ENCODE measurements at regions not wholly inside any gene's neighbourhood (a gene's known extent, or its start where the extent isn't known, plus 50 kb on each side); places are given as distances from the start of the nearest gene placed in this dataset.
A peak's percentile ranks its signal among the peaks of the same experiment; 100 is the strongest.
"Not testable (repeated sequence)": the region's sequence is repeated elsewhere in the genome, so short reads cannot be mapped to it uniquely, and the experiment has no call there.

DNA sequence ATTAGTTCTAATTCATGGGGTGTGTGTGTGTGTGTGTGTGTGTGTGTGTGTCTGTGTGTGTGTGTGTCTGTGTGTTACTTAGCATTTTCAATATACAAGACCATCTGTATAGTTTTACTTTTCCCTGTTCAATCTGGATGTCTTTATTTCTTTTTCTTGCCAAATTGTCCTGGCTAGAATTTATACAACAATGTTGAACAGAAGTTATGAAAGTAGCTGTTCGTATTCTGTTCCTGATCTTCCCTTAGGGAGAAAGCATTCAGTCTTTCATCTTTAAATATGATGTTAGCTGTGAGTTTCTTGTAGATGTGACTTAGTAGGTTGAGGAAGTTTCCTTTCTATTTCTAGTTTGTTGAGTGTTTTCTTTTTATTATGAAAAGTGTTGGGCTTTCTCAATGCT is 101.0 kb upstream of the ADRA1D start:
- DNase-seq: no peak

DNA sequence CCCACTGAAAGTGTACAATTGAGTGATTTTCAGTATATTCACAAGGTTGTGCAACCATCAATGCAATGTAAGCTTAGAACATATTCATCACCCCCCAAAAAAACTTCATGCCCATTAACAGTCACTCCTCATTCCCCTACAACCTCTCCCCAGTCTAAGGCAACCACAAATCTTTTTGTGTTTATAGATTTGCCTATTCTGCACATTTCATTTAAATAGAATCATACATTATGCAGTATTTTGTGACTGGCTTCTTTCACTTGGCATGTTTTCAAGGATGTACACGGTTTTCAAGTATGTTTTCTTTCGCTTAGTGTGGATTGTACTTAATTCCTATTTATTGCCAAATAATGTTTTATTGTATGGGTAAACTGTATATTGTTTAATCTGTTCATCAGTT is 95.6 kb upstream of the ADRA1D start:
- DNase-seq: no peak

DNA sequence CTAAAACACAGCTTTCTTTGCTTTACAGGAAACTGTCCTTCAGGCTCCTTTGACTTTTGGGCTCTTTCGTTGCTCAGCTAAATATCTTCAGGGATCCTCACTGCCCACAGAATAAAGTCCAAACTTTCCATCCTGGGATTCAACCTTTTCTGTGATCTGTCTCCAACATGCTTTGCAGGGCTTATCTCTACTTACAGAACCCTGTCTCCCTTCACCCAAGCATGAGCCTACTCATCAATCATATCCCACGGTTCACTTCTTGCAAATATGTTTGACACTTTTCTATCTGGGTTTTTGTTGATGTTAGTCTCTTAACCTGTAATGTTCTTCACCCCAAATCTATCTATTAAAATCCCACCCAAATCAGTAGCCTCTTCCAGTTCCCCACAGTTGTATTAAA is 93.5 kb upstream of the ADRA1D start:
- DNase-seq: no peak

DNA sequence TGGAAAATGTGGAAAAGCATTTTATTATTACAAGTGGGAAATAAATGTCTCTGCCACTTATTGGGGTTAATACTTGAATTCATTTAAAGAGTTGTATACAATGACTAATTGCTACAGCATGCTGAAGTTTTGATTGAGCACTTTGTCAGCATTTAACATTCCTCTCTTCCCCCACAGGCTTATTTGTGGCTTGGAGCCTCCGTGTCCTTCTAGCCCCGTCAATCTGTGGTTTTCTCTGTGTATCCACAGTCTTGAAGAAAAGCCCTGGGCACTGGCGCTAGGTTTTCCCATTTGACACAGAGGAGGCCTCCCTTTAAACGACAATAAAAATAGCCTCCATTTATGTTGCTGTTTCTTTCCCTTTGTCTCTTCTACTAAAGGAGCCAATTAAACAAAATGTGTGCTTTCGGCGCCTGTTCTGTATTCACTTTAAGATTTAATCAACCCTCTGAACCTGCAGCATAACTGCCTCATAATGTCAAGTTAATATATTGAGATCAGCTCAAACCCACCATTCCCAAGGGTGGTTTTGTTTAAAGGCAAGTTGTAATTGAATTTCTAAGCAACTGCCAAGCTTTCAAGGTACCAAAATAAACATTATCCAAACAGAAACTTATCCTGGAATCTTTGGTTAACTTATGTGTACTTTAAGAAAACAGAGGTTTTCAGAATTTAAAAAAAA is 92.9 kb upstream of the ADRA1D start:
- DNase-seq: peak; percentile 35

DNA sequence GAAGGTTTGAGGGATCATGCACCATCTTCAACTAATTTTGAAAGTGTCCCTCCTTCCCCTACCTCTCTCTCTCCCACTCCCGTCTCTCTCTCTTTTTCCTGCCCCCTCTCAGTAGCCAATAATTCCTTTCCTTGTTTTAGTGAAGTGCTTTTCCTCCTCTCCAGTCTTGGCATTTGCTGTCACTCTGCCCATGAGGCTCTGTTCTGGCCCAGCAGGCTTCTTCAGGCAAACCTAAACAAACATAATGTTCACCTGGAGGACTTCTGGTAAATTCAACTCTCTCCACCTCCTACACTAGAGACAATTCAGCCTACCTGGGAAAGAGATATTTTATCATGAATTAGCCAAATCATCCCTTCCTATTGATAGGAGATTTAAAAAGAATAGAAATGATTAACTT is 86.6 kb upstream of the ADRA1D start:
- no peak for DNase-seq

DNA sequence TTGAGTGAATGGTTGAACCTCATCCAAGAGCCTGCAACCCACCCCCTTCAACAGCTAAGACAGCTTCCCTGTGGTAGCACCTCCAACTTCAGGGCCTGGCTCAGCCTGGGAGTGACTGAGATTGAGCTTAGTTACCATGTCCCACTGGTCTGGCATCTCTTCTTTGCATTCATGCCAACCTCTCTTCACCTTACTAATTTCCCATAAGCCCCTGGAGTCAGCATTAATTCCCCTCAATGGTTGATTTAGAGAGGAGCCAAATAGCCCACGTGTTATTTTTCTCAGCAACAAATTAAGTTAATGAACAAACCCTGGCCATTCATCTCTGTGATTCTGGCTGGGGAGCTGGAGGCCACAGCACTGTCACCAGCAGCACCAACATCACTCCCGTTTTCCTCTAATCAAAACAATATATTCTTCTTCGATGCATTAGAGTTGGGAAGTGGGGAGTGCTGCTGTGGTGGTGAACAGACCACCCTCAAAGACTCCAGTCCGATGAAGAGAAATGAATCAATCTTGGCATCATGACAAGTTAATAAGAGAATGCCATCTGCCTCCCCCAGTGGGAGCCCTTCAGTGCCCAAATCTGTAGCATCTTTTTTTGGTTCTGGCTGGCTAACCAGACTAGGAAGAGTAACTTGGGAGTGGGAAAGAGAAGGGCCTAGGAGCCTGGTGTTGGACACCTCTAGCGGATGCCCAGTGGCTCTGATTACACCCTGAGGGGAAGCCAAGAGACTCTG is 83.2 kb upstream of the ADRA1D start:
- no peak for DNase-seq

DNA sequence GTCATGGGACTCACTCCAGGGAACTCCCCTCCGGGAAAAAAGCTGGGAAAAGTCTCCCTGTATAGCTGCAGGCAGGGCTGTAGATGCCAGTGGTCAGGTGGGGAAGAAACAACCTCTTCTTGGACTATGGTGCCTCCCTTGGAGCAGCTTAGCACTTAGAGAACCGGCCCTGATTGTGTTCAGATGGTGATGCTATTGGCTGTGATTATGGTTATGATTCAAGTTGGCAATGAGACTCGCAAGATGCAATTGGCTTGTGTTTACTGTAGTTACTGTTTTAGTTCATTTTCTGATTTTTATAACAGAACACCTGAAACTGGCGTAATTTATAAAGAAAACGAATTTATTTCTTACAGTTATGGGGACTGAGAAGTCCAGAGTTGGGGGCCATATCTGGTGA is 80.9 kb upstream of the ADRA1D start:
- no peak for DNase-seq

DNA sequence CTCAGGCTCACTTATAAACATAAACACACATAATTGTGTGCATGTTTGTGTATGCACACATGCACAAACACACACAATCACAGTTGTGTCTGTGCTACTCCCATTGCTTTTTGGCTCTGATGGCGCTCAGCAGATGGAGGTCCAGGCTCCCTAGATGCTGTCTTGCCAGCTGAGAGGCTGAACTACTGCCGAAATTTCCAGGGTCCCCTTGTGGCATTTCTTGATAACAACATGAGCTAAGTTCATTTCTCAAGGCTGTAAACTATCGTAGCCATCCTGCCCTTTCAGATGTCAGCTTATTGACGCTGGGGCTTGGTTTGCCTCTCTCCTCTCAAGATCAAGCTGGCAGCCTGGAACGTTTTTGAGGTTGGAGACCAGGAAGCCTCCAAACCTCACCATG is 80.1 kb upstream of the ADRA1D start:
- DNase-seq: no peak

DNA sequence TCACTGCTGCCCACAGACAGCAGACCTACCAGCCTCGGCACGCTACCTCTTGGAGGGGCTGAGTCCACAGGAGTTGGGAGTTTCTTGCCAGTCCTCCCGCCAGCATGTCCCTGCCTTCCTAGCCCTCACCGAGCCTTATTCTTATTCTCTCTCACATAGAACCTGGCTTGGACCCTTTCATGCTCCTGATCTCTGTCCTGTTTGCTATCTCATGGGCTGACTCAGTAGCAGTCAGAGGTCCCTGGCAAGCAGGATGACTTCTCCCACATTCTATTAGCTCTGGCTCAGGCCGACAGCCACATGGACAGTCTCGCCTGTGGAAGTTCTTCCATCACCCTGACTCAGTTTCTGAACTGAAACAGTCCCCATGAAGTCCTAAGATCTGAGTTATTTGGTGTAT is 79.5 kb upstream of the ADRA1D start:
- no peak for DNase-seq

DNA sequence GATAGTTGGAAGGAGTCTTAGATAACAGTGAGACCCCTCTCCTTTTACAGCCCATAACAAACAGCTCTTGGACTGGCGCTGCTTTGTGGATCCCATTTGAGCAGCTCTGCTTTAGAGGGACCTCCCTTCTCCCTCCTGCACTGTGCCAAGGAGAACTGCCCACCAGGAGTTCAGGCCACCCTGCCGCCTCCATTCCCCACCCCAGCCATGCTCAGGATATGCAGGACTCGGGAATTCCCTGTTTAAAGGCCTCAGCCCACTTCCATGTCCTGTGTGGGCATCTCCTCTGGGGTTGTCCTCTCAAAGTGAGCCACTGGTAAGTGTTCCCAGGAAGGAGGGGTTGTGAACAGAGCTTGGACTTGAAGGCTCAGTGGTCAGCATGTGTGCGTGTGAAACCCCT is 78.9 kb upstream of the ADRA1D start:
- no peak for DNase-seq

DNA sequence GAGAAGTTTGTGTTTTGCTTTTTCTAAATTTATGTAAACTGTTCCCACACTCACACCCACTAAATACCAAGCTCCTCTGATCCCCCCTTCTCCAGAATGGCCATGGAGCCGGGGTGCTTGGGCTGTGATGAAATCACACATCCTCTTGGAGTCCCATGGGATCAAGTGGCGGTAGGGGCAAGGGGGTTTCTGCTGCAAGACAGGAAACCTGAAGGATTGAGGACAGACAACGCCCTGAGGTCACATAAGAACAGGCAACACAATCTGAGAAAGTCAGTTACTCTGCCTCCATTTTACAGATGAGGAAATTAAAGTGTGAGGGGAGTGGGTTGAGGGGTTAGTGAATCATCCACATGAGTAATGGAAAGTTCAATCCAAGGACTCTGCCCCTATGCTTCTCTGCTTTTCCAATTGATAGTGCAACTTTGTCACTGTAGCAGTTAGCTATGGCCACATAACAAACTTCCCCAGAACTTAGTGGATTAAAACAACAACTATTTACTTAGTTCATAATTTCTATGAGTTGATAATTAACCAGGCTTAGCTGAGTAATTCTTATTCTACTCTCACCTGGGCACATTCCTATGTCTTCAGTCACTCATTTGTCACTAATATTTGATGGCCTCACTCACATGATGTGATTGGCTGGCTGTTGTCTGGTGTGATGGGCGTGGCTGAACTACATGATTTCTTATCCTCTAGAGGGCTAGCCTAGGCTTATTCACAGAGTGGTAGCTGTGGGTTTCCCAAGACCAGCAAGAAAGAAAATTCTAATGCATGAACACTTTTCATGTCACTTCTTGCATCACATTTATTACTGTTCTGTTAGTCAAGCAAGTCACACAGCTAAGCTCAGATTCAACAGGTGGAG is 77.3 kb upstream of the ADRA1D start:
- no peak for DNase-seq

DNA sequence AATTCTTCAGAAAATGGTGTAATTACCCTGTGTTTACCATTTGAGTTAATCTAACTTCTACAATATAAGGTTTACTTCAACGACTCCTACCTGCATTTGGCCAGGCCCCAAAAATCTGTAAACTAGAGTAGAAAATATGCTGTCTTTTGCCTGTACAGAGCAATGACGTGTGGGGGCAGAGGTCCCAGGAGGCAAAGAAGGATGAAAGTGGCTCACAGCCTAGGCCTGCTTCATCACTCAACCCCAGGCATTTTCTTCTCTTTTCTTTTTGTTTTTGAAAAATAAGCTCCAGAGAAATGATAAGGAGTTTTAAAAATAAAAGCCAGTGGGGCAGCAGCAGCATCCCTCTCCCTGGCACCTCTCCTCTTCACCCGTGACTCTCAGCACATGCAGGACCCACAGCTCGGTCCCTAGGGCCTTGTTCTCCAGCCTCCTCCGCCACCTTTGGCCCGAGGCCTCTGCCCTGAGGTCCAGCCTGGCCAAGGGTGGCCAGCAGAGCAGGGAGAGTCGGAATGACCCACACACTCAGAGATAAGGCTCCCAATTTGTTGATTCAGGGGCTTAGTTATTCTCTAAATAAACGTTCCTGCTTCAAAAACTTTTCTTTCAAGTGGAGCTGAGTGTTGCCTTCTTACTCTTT is 76.6 kb upstream of the ADRA1D start:
- no peak for DNase-seq

DNA sequence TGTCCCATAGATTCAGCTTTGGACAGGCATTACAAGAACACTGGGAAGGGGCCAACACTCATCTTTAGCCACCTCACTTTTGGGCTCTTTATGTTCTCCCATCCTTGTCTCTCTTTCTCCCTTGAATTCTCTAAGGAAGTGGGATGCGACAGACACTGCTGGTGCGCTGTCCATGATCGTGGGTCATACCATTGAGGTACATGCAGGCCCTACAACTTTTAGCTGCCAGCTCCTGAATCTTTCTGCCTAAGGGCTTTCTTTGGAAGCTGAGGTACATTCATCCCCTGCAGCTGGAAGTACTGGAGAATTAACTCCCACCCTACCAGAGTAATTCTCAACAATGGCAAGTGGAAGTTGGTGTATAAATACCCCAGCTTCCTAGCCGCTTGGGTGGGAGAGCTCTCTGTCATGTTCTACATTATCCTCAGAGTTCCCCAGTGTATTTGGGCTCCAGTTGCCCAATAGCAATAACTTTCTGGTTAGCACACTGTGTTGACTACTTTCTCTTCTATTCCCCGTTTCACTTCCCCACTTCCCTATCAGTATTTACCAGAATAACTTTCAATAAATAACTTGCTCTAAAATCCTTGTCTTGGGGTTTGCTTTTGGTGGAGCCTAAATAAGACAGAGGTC is 75.6 kb upstream of the ADRA1D start:
- DNase-seq: no peak

DNA sequence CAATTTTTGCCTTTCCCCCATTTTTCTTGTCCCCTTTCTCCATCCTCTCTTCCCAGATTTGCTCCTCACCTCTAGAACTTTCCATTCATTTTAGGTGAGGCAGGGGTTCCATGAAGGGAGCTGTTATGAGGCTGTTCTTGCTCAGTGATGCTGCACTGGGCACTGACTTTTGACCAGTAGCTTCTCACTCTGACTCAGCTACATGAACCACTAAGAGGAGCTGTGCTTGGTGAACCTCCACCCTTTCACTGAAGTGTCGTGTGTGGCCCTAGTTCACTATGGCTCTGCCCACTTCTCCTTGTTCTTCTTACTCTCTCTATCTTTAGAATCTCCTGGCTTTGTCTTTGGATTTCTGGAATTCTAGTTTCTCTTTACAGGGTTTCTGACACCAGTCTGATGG is 73.4 kb upstream of the ADRA1D start:
- DNase-seq: no peak

DNA sequence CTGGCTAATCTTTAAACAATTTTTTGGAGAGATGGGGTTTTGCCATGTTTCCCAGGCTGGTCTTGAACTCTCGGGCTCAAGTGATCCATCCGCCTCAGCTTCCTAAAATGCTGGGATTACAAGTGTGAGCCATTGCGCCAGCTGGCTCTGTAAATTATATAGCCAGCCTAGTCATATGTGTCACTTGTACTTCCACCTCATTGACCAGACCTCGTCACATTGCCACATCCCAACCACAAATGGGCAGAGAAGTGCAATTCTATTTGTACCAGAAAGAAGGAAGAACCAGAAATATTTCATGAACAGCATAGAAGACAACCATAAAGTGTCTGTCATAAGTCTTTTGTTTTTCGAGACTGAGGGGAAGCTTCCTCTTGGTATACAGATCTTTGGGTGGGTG is 71.2 kb upstream of the ADRA1D start:
- DNase-seq: no peak

DNA sequence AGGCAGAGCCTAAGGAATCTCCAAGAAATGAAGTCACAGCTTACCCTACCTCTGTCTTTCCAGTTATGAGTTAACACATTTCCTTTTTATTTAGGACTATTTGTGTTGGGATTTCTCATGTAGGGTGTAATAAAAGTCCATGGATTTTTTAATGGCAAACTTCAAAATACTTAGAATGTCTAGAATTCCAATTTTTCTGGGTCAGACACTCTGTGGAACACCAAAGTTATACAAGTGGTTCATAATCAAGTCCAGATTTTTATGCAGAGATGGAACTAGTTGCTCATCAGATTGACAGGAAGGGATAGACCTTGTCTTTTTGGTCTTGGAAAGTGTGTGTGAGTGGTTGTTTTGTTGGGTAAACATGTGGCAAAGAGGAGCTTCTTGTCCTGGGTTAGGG is 69.8 kb upstream of the ADRA1D start:
- DNase-seq: no peak

DNA sequence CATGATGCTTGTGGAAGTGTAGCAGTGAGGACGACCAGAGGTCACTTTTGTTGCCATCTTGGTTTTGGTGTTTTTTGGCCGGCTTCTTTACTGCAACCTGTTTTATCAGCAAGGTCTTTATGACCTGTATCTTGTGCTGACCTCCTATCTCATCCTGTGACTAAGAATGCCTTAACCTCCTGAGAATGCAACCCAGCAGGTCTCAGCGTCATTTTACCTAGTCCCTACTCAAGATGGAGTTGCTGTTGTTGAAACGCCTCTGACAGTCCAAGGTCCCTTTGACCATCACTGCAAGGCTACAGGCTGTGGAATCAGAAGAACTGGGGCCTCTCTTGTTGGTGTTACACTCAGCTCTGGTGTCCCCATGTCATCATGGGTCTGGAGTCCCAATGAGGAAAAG is 61.5 kb upstream of the ADRA1D start:
- not testable (repeated sequence) for DNase-seq

DNA sequence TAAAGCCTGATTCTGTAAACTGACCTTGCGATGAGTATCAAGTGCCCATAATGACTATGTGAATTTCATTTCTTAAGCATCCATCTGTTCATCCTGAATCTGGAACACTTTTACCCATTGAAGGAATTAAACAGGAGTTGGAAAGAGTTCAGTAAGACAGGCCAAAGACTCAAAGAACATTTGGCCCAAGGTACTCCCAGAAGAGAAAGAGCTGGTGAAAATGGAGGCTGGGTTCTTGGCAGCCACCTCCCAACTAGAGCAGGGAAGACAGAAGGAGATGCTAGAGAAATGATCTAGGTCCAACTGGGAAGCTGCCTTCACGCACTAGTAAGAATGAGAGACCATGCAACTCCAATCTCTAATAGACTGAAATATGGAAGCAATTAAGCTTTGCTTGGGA is 57.1 kb upstream of the ADRA1D start:
- no peak for DNase-seq

DNA sequence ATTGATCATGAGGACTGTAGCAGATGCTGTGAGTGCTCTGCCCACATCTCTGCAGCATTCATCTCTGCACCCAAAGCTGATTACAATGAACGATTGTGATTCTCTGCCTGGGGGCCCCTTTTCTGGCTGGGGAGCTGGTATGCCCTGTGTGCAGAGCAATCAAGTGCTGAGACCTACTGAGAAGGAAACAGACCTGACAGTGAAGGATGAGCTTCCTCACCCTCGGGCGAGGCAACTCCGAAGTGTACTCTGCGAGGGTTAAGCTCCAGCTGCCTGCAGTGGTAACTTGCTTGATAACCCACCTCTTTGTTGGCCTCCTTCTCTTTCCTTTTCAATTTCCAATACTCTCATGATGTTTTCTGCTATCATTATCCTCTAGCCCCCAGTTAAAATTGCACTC is 56.0 kb upstream of the ADRA1D start:
- no peak for DNase-seq

DNA sequence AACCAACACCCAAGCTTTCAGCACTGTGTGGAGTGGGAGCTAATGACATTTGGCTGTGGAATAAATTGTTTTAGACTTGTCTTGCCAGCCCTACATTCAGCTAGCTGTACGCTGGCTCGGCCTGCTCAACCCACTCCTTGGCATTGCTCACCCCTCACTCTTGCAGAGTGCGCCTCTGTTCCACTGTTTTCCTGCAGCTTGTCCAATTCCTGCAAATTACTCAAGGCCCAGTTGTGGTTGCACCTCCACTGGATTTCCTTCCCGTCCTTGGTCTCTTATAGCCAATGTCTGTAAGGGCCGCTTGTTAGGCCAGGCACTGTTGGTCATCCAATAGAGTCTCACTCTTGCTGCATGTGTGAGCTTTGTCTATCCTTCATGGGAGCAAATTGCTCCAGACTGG is 55.5 kb upstream of the ADRA1D start:
- DNase-seq: no peak

DNA sequence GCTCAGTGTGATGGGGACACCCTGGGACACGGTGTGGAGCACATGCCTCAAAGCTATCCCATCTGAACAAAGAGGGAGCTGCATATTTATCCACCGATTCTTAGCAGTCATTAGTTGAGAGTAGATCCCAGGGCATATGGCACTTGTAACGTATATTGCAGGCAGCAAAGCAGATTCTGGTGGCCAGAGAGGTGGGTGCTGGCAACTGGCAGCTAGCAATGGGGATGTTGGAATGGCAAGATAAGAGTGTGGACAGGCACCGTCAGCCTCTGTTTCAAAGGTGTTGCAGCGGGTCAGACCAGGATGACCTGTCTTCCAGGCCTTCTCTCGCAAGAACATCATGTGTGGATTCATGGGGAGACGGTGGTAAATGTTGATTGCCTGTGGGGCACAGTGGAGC is 54.0 kb upstream of the ADRA1D start:
- DNase-seq: no peak

DNA sequence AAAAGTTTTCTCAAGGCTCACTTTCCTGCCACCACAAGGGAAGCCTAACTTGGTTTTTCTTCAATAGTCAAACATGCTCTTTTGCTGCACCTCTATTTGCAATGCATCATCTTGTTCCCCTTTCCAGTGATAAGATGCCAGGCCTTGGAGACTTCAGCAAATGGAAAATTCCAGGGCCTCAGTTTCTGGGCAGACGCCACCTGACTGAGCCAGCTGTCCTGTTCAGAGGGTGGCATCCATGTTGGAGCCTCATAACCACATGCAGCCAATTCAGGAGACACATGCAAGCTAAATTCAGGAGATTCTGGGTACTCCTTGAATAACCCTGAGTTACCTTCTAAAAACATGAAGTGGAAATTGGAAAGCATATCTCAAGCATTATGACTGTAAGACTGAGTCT is 51.8 kb upstream of the ADRA1D start:
- DNase-seq: no peak
